B cell (primary cell): ENCODE measurements at regions not wholly inside any gene's neighbourhood (a gene's known extent, or its start where the extent isn't known, plus 50 kb on each side); places are given as distances from the start of the nearest gene placed in this dataset.
A peak's percentile ranks its signal among the peaks of the same experiment; 100 is the strongest.

Experiments used
- ATAC-seq: fragments of 200-7000 bp; cut with Tn5 transposase; one replicate; pipeline ENCODE4 v1.10.0; 2021; ENCODE audit warnings: low read depth, mild to moderate bottlenecking, moderate number of reproducible peaks, moderate library complexity
- CTCF ChIA-PET: fragments of 350-600 bp; sonication (Branson Sonifier 250); formaldehyde crosslinking; loops from one replicate; lab custom pipeline; 2021; ENCODE audit warnings: antibody characterized with exemption, inconsistent platforms; lab: Charles Lee
- POLR2A ChIA-PET: fragments of 350-600 bp; sonication (Branson Sonifier 250); formaldehyde crosslinking; loops from one replicate; lab custom pipeline; 2021; ENCODE audit warnings: antibody characterized with exemption; lab: Charles Lee
- DNase-seq: peaks from one replicate; pipeline ENCODE4 v3.0.0; 2013
- H2AFZ ChIP-seq: 2 replicates; pipeline ENCODE4 v1.6.1; 2012; ENCODE audit warnings: mild to moderate bottlenecking, low read depth, low read length; ENCODE audit not compliant: insufficient read depth, poor library complexity, severe bottlenecking
- H3K27ac ChIP-seq, 2 donors: 1 replicate in 1 of 2; 2 replicates in 1 of 2; pipeline ENCODE4 v1.5.1; 2012 to 2013; ENCODE audit warnings: low read length in 2 of 2, mild to moderate bottlenecking in 2 of 2, moderate library complexity in 1 of 2
- H3K27me3 ChIP-seq, 4 experiments: fragments of 200-600 bp in 1 of 4; sonication (generic) in 1 of 4; replicated peaks in 1 of 4; 1 replicate in 2 of 4; 2 replicates in 2 of 4; pipeline versions ENCODE4 v1.6.1 to v1.7.0; 2013 to 2016; ENCODE audit warnings: low read length in 3 of 4, mild to moderate bottlenecking in 2 of 4, mixed read lengths in 1 of 4, moderate library complexity in 1 of 4; ENCODE audit not compliant: insufficient read depth in 4 of 4, control insufficient read depth in 3 of 4; ENCODE audit errors: control extremely low read depth in 1 of 4
- H3K36me3 ChIP-seq, 2 experiments: replicated peaks in 1 of 2; 1 replicate in 1 of 2; 2 replicates in 1 of 2; pipeline versions ENCODE4 v1.6.1 to v1.7.1; 2013; ENCODE audit warnings: low read length in 1 of 2; ENCODE audit not compliant: insufficient read depth in 2 of 2, control insufficient read depth in 1 of 2; ENCODE audit errors: control extremely low read depth in 1 of 2, extremely low read depth in 1 of 2
- H3K4me1 ChIP-seq, 2 donors: fragments of 200-600 bp in 1 of 2; sonication (generic) in 1 of 2; 1 replicate in 1 of 2; 2 replicates in 1 of 2; pipeline versions ENCODE4 v1.5.1 to v1.6.1; 2013 to 2017; ENCODE audit warnings: low read length in 2 of 2; ENCODE audit not compliant: control insufficient read depth in 2 of 2, insufficient read depth in 2 of 2
- H3K4me2 ChIP-seq: replicated peaks from 2 replicates; pipeline ENCODE3; 2012; ENCODE audit warnings: mild to moderate bottlenecking, low read depth, low read length; ENCODE audit not compliant: poor library complexity, severe bottlenecking
- H3K4me3 ChIP-seq, 5 experiments: fragments of 200-600 bp in 1 of 5; sonication (generic) in 1 of 5; 1 replicate in 3 of 5; 2 replicates in 2 of 5; pipeline versions ENCODE4 v1.5.1 to v1.7.0; 2011 to 2016; ENCODE audit warnings: low read length in 4 of 5, mild to moderate bottlenecking in 4 of 5, low read depth in 2 of 5, control low read depth in 1 of 5, moderate library complexity in 1 of 5; ENCODE audit not compliant: insufficient read depth in 1 of 5; ENCODE audit errors: control extremely low read depth in 1 of 5, extremely low read depth in 1 of 5
- H3K79me2 ChIP-seq: fragments of 200-600 bp; sonication (generic); one replicate; pipeline ENCODE4 v1.6.0; 2016; ENCODE audit warnings: low read length; ENCODE audit not compliant: control insufficient read depth, insufficient read depth
- H3K9ac ChIP-seq: fragments of 200-600 bp; sonication (generic); 2 replicates; pipeline ENCODE4 v1.6.1; 2017; ENCODE audit warnings: mild to moderate bottlenecking, low read length, moderate library complexity
- H3K9me3 ChIP-seq, 3 donors: one replicate each; pipeline versions ENCODE4 v1.6.1 to v1.7.1; 2013; ENCODE audit warnings: low read length in 2 of 3; ENCODE audit not compliant: control insufficient read depth in 2 of 3, insufficient read depth in 1 of 3; ENCODE audit errors: control extremely low read depth in 1 of 3
- H4K20me1 ChIP-seq: 2 replicates; pipeline ENCODE4 v1.6.0; 2012; ENCODE audit warnings: mild to moderate bottlenecking, low read length; ENCODE audit not compliant: insufficient read depth, control insufficient read depth, poor library complexity, severe bottlenecking
- H3K27ac Mint-ChIP-seq: one replicate; pipeline ENCODE4 v1.8.0; 2021; ENCODE audit warnings: mixed read lengths
- H3K27me3 Mint-ChIP-seq: one replicate; pipeline ENCODE4 v1.8.0; 2021; ENCODE audit warnings: mixed read lengths
- H3K4me1 Mint-ChIP-seq: one replicate; pipeline ENCODE4 v1.8.0; 2021; ENCODE audit warnings: mixed read lengths
- H3K4me3 Mint-ChIP-seq: one replicate; pipeline ENCODE4 v1.8.0; 2021; ENCODE audit warnings: mixed read lengths
- H3K9me3 Mint-ChIP-seq: one replicate; pipeline ENCODE4 v1.8.0; 2022; ENCODE audit warnings: mixed read lengths; ENCODE audit not compliant: insufficient read depth
- EZH2 ChIP-seq: IDR thresholded peaks from 2 replicates; pipeline ENCODE4 v1.6.1; 2012; ENCODE audit warnings: borderline replicate concordance, low read depth, mild to moderate bottlenecking, moderate library complexity, low read length; ENCODE audit not compliant: insufficient read depth, poor library complexity, severe bottlenecking
- WGBS: methylation state at CpG from one replicate; pipeline ENCODE4 v1.1.5; 2013; ENCODE audit warnings: missing lambda C conversion rate; ENCODE audit not compliant: insufficient coverage; 5-methylcytosine and 5-hydroxymethylcytosine counted together
- intact Hi-C: fragments of 100-400 bp; cut with micrococcal nuclease; formaldehyde crosslinking; loops from one replicate; pipeline ENCODE4 v1.10.0; 2022
- TF ChIP-seq, protein P1 (sequence below): fragments of 200-600 bp; IDR thresholded peaks from one replicate; pipeline ENCODE4 v1.8.0; 2022; ENCODE audit warnings: antibody characterized with exemption, mild to moderate bottlenecking

DNA sequence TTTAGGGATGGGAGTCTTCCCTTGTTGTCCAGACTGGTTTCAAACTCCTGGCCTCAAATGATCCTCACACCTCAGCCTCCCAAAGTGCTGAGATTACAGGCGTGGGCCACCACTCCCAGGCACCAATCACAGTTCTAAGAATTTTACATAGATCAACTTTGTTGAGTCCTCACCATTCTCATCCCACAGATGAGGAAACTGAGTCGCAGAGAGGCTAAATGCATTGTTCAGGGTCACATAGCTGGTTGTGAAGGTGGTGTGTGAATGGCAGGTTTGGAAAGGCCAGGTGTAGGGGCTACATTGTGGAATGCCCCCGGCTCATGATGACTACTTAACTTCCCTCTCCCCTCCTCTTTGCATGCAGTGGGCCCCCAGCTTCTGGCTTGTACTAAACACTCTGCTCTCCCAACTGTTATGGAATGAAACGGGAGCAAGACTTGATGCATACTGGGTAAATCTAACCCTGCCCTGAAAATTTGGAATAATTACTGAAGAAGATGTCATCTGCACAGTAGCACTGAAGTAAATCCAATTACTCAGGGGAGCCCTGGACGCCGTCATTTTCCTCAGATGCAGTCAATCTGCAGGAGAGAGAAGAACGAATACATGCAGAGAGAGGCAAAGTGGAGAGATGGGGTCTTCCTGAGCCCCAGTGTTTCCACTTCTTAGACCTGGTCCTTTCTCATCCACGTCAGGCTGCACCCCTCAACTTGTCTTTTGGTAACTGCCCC is 102.3 kb upstream of the ZNF217 start:
- H3K9ac ChIP-seq: no peak overlapping the region
- H3K4me3 Mint-ChIP-seq: no peak overlapping the region
- no peaks in the 10 kb centered on the region for H3K9me3 ChIP-seq
- ChIA-PET CTCF (interaction anchor here (0.7 kb wide), 1 partner anchor 19 kb away, joined by 3 read pairs; no protein-coding TSS in a partner anchor), POLR2A (interaction anchor here (0.6 to 0.7 kb wide), 2 partner anchors 102 to 720 kb away, joined by 3 to 4 read pairs; partner anchors contain the start of gene ZNF217)
- intact Hi-C loops: no loop called here
- no peaks in the 10 kb centered on the region for H3K27me3 Mint-ChIP-seq
- no peaks in the 10 kb centered on the region for H3K9me3 Mint-ChIP-seq
- H3K79me2 ChIP-seq: no peaks in the 10 kb centered on the region
- no peaks in the 10 kb centered on the region for H3K27me3 ChIP-seq
- no peak for ATAC-seq
- no peak overlapping the region for H3K4me2 ChIP-seq
- H3K27ac ChIP-seq: no peak overlapping the region
- H3K36me3 ChIP-seq: no peaks in the 10 kb centered on the region
- H4K20me1 ChIP-seq: no peaks in the 10 kb centered on the region
- peaks cover 12 to 13% of the 10 kb centered on the region in 2 donors for H3K4me1 ChIP-seq
- no peak overlapping the region for H3K4me3 ChIP-seq
- H3K27ac Mint-ChIP-seq: no peak overlapping the region
- no peak for DNase-seq
- TF ChIP-seq EZH2: no peak
- TF ChIP-seq, protein P1, sequence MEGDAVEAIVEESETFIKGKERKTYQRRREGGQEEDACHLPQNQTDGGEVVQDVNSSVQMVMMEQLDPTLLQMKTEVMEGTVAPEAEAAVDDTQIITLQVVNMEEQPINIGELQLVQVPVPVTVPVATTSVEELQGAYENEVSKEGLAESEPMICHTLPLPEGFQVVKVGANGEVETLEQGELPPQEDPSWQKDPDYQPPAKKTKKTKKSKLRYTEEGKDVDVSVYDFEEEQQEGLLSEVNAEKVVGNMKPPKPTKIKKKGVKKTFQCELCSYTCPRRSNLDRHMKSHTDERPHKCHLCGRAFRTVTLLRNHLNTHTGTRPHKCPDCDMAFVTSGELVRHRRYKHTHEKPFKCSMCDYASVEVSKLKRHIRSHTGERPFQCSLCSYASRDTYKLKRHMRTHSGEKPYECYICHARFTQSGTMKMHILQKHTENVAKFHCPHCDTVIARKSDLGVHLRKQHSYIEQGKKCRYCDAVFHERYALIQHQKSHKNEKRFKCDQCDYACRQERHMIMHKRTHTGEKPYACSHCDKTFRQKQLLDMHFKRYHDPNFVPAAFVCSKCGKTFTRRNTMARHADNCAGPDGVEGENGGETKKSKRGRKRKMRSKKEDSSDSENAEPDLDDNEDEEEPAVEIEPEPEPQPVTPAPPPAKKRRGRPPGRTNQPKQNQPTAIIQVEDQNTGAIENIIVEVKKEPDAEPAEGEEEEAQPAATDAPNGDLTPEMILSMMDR: no peak
- peaks cover 23% of the 10 kb centered on the region for H3K4me1 Mint-ChIP-seq
- WGBS: 92% methylated on average over 4 of the region's 8 CpGs
- H2AFZ ChIP-seq: no peak overlapping the region

GRCh38 chr20:53693262-53693871 is 99.7 kb upstream of the ZNF217 start:
- peak overlapping the region; percentile 65 for H3K4me2 ChIP-seq

More at GRCh38 chr20:53693262-53693871, 99.7 kb upstream of the ZNF217 start:
- intact Hi-C loops: no loop called here
- no peak overlapping the region for H3K27ac ChIP-seq
- H3K4me3 Mint-ChIP-seq: peak overlapping the region; percentile 54
- POLR2A ChIA-PET: no interaction called here
- H3K36me3 ChIP-seq: no peaks in the 10 kb centered on the region
- peaks cover 12 to 13% of the 10 kb centered on the region in 2 donors for H3K4me1 ChIP-seq
- TF ChIP-seq, protein P1: no peak
- TF ChIP-seq EZH2: no peak
- DNase-seq: no peak
- H3K27me3 ChIP-seq: no peaks in the 10 kb centered on the region
- H3K79me2 ChIP-seq: no peaks in the 10 kb centered on the region
- CTCF ChIA-PET: interaction anchor here (0.9 to 1.0 kb wide), 2 partner anchors 37 to 246 kb away, joined by 3 read pairs; no protein-coding TSS in a partner anchor
- H3K4me3 ChIP-seq: peak overlapping the region in 3 of 5 experiments; percentile 16 to 44 (median 28)
- peaks cover 21% of the 10 kb centered on the region for H3K4me1 Mint-ChIP-seq
- H3K9me3 Mint-ChIP-seq: no peaks in the 10 kb centered on the region
- no peak for ATAC-seq
- H3K9ac ChIP-seq: peak overlapping the region; percentile 59
- no peaks in the 10 kb centered on the region for H3K27me3 Mint-ChIP-seq
- H3K27ac Mint-ChIP-seq: no peak overlapping the region
- no peaks in the 10 kb centered on the region for H4K20me1 ChIP-seq
- H3K9me3 ChIP-seq: no peaks in the 10 kb centered on the region
- H2AFZ ChIP-seq: peak overlapping the region; percentile 63
- WGBS: 20% methylated on average over 5 of the region's 17 CpGs
